ENCODE measurements at regions not wholly inside any gene's neighbourhood (a gene's known extent, or its start where the extent isn't known, plus 50 kb on each side); places are given as distances from the start of the nearest gene placed in this dataset.

DNA sequence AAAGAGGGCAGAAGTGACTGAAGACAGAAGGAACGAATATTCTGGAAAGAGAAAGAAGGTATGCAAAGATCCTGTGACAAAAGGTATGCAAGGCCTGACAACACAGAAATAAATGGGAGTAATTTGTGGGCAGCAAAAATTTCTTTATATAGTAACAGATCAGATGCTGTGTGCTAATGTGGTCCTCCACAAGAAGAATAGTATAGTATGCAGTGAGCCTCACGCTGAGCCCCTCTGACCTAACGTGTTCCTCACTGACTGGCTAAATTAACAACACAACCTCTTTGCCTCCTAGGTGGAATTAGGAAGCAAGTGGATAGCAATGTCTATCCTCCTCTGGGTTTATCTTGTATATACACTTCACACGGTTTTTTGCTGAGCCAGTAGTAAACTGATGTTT is 143.1 kb upstream of the SESN3 start:
- DNase-seq = no peak
- H3K9me3 Mint-ChIP-seq = peaks cover 0 to 3% (median 0%) of the 10 kb centered on the region in 6 donors
- no peak overlapping the region for H3K4me3 Mint-ChIP-seq

DNA sequence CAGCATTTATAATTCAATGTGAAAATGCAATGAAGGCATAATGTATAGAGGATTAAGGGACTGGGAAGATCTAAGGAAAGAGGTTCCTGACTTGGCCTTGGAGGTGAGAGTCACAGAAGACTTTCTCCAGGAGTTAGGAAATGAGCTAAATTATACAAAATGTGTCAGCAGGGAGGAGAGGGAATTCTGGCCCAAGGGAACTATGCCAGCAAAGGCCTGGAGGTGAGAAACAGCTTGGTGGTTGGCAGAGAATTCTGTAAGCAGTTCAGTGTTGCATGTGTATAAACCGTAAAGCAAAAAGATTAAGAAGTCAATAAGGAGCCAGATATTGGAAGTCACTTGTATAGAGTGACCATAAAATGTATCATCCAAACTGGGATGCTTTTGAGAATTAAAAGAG is 142.2 kb upstream of the SESN3 start:
- peaks cover 2 to 14% (median 3%) of the 10 kb centered on the region in 3 donors for H3K27me3 Mint-ChIP-seq (ENCODE audit: low read depth in 3 of 3)
- no peak overlapping the region for H3K27ac Mint-ChIP-seq
- no peak overlapping the region for H3K4me3 Mint-ChIP-seq

More for the DNA sequence above, 143.1 kb upstream of the SESN3 start:
- H3K27ac Mint-ChIP-seq = no peak overlapping the region
- peaks cover 2 to 14% (median 3%) of the 10 kb centered on the region in 3 donors for H3K27me3 Mint-ChIP-seq (ENCODE audit: low read depth in 3 of 3)
- H3K36me3 Mint-ChIP-seq = peaks cover 0 to 4% (median 0%) of the 10 kb centered on the region in 3 donors
- H3K4me1 Mint-ChIP-seq = no peaks in the 10 kb centered on the region

DNA sequence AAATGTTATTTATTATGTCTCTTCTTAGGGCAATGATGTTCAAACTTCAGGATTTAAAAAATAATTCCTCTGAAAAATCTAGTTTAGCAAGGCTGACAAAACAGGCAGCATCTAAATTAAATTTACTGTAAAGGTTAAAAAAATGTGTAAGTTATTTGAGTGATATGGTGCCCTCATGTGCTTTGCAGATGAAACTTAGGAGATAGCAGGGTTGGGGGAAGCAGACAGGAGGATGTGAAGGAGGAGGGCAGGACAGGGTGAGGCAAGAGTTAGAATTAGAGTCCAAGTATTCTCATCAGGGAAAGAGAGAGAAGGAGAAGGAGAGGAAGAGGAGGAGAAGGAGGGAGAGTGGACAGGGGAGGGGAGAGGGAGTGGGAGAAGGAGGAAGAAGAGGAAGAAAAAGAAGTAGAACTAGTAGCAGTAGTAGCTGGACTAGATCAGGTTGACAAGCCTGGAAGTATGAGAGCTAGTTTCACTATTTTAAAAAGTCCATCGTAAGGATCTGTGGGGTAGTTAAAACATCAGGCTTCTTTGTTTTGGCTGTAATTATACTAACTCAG is 141.2 kb upstream of the SESN3 start:
- peaks cover 0 to 4% (median 0%) of the 10 kb centered on the region in 3 donors for H3K36me3 Mint-ChIP-seq
- no peaks in the 10 kb centered on the region for H3K4me1 Mint-ChIP-seq
- no peak for DNase-seq
- H3K9me3 Mint-ChIP-seq = peaks cover 0 to 3% (median 0%) of the 10 kb centered on the region in 6 donors
- no peak overlapping the region for H3K27ac Mint-ChIP-seq
- H3K4me3 Mint-ChIP-seq = no peak overlapping the region
- peaks cover 2 to 14% (median 3%) of the 10 kb centered on the region in 3 donors for H3K27me3 Mint-ChIP-seq (ENCODE audit: low read depth in 3 of 3)

More for the DNA sequence above, 142.2 kb upstream of the SESN3 start:
- DNase-seq = no peak
- Mint-ChIP-seq H3K4me1 (no peaks in the 10 kb centered on the region), H3K36me3 (peaks cover 0 to 4% (median 0%) of the 10 kb centered on the region in 3 donors), H3K9me3 (peaks cover 0 to 3% (median 0%) of the 10 kb centered on the region in 6 donors)

DNA sequence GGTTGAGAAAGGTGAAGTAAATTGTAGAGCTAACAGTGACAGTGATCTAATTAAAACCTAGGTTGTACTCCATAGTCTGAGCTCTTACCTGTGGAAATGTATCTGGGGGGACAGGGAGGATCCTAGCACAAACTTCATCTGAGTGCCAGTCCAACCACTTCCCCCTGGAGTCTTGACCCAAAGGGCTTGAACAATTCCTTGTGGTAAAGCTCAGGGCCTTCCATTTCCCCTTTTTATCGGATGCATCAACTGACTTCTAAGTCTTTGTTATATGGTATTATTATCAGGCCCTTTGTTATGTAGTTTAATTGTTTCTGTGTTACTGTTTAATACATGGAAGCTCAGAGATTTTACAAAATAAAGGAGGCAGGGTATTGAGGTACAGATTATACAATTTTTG is 140.2 kb upstream of the SESN3 start:
- Mint-ChIP-seq H3K27ac (no peak overlapping the region), H3K27me3 (ENCODE audit: low read depth in 3 of 3) (peaks cover 2 to 14% (median 3%) of the 10 kb centered on the region in 3 donors), H3K36me3 (peaks cover 0 to 4% (median 0%) of the 10 kb centered on the region in 3 donors), H3K9me3 (peaks cover 0 to 3% (median 0%) of the 10 kb centered on the region in 6 donors), H3K4me3 (no peak overlapping the region), H3K4me1 (no peaks in the 10 kb centered on the region)
- no peak for DNase-seq

DNA sequence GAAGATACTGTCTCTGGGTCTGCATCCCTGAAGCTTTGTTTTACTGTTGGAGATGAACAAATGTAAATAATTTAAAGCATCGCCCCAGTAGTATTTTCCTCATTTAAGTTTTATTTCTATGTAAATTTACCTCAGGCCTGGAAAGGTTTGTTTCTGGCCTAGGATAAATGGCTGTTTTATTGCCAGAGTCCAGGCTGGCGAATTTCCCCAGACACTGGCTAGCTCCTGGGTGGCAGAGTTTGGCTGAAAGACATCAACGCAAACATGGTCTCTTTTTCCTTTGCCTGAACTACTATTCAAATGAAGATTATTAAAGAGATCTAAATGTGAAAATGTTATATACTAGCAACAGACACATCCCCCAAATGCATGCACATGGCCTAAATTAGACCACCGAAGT is 136.7 kb upstream of the SESN3 start:
- Mint-ChIP-seq H3K9me3 (no peaks in the 10 kb centered on the region), H3K4me3 (no peak overlapping the region), H3K36me3 (no peaks in the 10 kb centered on the region), H3K27me3 (ENCODE audit: low read depth in 3 of 3) (peaks cover 0 to 8% (median 6%) of the 10 kb centered on the region in 3 donors), H3K27ac (no peak overlapping the region), H3K4me1 (no peaks in the 10 kb centered on the region)
- DNase-seq = no peak

DNA sequence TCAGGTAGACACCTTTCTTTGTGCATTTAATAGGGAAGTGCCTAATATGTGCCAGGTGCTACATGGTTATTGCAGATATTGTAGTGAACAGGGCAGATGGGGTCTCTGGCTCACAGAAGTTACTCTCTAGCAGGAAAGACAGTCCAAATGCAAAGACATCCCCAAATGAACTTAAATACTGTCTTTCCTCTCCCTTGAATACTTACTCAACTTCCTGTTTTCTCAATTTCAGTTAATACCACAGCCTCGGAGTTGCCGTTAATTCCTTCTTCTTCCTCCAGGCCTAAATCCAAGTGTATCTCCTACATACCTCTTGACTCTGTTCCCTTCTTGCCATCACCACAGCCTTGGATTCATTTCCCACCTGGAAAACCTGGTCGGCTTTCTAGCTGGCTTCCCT is 134.3 kb upstream of the SESN3 start:
- peaks cover 0 to 6% (median 6%) of the 10 kb centered on the region in 3 donors for H3K27me3 Mint-ChIP-seq (ENCODE audit: low read depth in 3 of 3)
- H3K27ac Mint-ChIP-seq = no peak overlapping the region
- no peaks in the 10 kb centered on the region for H3K36me3 Mint-ChIP-seq
- no peaks in the 10 kb centered on the region for H3K9me3 Mint-ChIP-seq
- no peaks in the 10 kb centered on the region for H3K4me1 Mint-ChIP-seq
- DNase-seq = no peak
- H3K4me3 Mint-ChIP-seq = no peak overlapping the region

DNA sequence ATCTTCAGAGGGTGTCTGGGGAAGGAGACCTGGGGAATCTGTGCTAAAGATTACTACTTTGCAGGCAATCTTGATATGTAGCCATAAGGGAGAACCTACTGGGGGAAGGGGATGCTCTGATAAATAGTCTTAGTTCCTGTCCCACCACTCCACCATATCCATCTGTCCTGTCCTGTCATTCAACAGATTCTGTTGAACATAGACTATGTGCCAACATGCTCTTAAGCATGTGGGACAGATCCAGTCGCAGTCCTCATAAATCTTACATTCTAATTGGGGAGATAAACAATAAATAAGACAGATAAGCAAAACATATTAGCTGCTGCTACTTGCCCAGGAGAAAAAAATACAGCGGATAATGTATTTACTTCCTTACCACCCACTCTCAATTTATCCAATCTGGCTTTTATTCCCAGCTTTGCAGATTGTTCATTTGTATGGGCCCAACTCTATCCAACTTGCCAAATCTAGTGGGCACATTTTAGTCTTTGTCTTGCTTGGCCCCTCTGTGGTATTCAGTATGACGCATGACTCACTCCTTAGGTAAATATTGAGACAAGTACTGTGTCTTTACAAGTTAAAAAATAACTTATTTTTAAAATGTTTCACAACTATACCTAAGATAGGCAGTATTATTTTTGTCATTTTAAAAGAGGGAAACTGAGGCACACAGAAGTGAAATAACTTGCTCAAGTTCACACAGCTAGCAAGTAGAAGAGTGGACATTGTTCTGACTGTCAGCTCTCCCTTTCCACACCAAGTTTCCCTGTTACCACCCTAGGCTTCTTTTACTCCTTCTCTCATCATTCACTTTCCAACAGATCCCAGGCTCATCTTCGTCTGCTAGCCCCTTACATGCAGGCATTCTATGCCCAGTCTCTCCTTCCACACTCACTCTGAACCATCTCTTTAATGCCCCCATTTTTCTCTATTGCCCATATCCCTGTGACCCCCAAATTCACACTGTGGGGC is 133.6 kb upstream of the SESN3 start:
- Mint-ChIP-seq H3K4me3 (no peak overlapping the region), H3K4me1 (no peaks in the 10 kb centered on the region), H3K27me3 (ENCODE audit: low read depth in 3 of 3) (peaks cover 0 to 6% (median 0%) of the 10 kb centered on the region in 3 donors), H3K9me3 (no peaks in the 10 kb centered on the region), H3K36me3 (no peaks in the 10 kb centered on the region), H3K27ac (no peak overlapping the region)
- no peak for DNase-seq

DNA sequence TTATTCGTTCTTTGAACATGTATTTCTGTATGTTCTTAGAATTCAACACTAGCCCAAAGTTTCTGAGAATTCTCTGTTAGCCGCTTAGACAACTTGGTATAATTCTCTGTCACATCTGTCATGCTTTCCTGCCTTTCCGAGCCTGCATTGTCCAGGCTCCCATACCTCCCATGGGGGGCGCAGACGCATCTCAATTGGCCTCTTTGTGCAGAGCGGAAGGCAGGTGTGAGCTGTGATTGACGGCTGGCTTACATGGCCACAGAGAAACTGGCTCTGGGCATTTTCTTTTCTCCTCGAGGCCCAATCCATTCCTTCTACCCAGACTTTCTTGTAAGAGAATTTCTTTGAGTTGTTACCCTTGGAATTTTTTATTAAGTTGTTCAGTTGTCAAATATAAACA is 132.7 kb upstream of the SESN3 start:
- Mint-ChIP-seq H3K27ac (no peak overlapping the region), H3K9me3 (no peaks in the 10 kb centered on the region), H3K4me1 (no peaks in the 10 kb centered on the region), H3K36me3 (no peaks in the 10 kb centered on the region), H3K4me3 (no peak overlapping the region), H3K27me3 (ENCODE audit: low read depth in 3 of 3) (peaks cover 0 to 6% (median 0%) of the 10 kb centered on the region in 3 donors)
- DNase-seq = no peak

DNA sequence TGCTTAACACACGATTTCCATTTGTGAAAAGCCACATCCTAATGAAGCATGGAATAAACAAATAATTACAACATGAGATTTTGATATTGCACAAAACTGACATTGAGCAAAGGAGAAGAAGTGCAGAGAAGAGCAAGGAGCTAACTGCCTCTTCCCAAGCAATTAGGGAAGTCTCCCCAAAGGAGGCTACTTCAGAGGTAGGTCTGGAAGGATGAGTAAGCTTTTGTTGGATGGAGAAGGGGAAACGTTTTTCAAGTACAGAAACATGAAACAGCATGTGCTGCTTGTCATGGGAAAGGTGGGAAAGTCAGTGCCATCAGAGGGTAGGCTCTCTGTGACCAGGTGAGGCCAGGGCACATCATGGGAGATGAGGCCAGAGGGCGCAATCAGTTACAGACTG is 132.2 kb upstream of the SESN3 start:
- H3K4me1 Mint-ChIP-seq = no peaks in the 10 kb centered on the region
- DNase-seq = no peak
- H3K27ac Mint-ChIP-seq = no peak overlapping the region
- peaks cover 0 to 6% (median 0%) of the 10 kb centered on the region in 3 donors for H3K27me3 Mint-ChIP-seq (ENCODE audit: low read depth in 3 of 3)
- no peaks in the 10 kb centered on the region for H3K36me3 Mint-ChIP-seq
- no peaks in the 10 kb centered on the region for H3K9me3 Mint-ChIP-seq
- H3K4me3 Mint-ChIP-seq = no peak overlapping the region

DNA sequence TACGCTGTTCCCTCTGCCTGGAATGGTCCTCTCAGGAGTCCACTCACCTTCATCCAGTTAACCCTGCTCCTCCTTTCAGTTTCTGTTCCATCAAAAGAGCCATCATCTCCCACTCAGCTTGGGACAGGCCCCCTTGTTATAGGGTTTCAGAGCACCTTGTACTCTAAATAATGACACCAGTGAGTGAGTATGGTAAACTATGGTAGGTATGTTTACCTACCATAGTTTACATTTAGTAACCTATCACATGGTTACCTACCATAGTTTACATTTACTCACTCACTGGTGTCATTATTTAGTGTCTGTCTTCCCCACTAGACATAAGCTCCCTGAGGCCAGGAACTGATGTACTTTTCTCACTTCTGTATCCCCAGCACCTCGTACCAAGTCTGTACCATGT is 130.2 kb upstream of the SESN3 start:
- H3K27me3 Mint-ChIP-seq (ENCODE audit: low read depth in 3 of 3) = peaks cover 0 to 6% (median 0%) of the 10 kb centered on the region in 3 donors
- H3K9me3 Mint-ChIP-seq = no peaks in the 10 kb centered on the region
- H3K4me1 Mint-ChIP-seq = no peaks in the 10 kb centered on the region
- no peak for DNase-seq
- H3K36me3 Mint-ChIP-seq = no peaks in the 10 kb centered on the region
- no peak overlapping the region for H3K4me3 Mint-ChIP-seq
- H3K27ac Mint-ChIP-seq = no peak overlapping the region

DNA sequence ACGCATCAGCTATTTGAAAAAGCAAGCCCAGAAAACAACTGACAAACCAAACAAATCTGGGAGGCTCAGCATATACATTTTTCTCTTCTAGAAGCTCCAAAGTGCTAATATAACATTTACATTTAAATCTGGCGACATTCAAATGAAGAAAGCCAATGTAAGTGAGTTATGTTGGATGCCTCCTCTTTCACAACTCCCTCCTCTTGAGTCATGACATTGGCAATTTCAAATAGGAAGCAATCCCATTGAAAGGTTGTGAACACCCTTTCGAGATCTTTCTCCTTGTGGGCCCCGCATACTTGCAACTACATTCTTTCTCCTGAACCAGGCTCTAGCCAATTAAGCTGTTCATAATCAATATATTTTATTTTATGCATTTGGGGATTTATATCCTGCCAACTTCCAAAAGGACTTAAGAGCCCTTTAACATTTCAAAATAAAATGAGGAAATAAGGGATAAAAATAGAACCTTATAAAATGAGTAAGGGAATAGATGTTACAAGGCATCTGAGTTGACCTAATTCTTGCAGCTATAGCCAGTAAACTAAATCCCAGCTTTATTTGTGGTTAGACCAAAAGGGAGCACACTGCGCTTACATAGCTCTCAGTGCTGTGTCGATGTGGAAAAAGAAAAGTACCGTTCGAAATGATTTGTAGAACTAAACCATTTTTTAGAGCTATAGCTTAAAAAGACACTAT is 129.5 kb upstream of the SESN3 start:
- DNase-seq = no peak
- no peak overlapping the region for H3K27ac Mint-ChIP-seq
- H3K9me3 Mint-ChIP-seq = no peaks in the 10 kb centered on the region
- H3K4me3 Mint-ChIP-seq = no peak overlapping the region
- H3K4me1 Mint-ChIP-seq = no peaks in the 10 kb centered on the region
- H3K27me3 Mint-ChIP-seq (ENCODE audit: low read depth in 3 of 3) = peaks cover 0 to 3% (median 0%) of the 10 kb centered on the region in 3 donors
- no peaks in the 10 kb centered on the region for H3K36me3 Mint-ChIP-seq

DNA sequence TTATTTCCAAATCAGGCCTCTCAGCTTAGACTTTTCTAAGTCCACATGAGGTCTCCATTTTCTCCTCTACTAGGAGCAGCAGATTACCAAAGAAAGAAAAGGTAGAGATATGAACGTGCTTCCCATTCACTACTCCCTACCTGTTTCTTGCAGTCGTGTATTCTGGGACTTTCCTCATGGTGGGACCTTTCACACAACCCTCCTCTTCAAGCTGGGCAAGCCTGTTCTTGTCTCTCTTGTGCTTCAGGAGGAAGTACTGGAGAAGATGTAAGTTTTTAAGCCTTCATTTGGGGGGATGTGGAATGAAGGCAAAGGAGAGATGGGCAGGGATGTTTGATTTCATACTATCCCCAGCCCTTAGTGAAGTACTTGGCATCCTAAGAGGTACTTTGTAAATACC is 128.8 kb upstream of the SESN3 start:
- peaks cover 0 to 5% (median 0%) of the 10 kb centered on the region in 3 donors for H3K27me3 Mint-ChIP-seq (ENCODE audit: low read depth in 3 of 3)
- H3K36me3 Mint-ChIP-seq = no peaks in the 10 kb centered on the region
- no peaks in the 10 kb centered on the region for H3K4me1 Mint-ChIP-seq
- no peak for DNase-seq
- peaks cover 0 to 2% (median 0%) of the 10 kb centered on the region in 6 donors for H3K9me3 Mint-ChIP-seq
- H3K4me3 Mint-ChIP-seq = no peak overlapping the region
- no peak overlapping the region for H3K27ac Mint-ChIP-seq

DNA sequence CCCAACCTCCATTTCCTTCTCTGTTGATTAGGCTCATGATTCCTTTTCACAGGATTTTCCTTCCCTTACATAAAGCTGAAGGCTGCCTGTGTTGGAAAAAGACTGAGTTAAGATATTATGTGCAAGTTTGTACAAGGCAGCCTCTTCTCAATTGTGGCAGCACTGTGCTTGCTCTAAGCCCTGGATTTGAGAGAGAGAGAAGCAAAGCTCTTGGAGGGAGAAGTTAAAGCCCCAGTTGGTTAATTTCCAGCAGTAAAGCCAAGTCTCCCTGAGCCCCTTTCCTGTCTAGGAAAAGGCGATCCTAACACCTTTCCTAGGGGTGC is 128.3 kb upstream of the SESN3 start:
- Mint-ChIP-seq H3K27ac (no peak overlapping the region), H3K4me3 (no peak overlapping the region), H3K9me3 (peaks cover 0 to 2% (median 0%) of the 10 kb centered on the region in 6 donors), H3K4me1 (no peaks in the 10 kb centered on the region), H3K27me3 (ENCODE audit: low read depth in 3 of 3) (peaks cover 0 to 5% (median 0%) of the 10 kb centered on the region in 3 donors), H3K36me3 (no peaks in the 10 kb centered on the region)
- no peak for DNase-seq
